Testis (tissue), 2 donors: ENCODE measurements at regions not wholly inside any gene's neighbourhood (a gene's known extent, or its start where the extent isn't known, plus 50 kb on each side); places are given as distances from the start of the nearest gene placed in this dataset.

Source experiments
- POLR2A ChIP-seq: fragments of 450-650 bp; IDR thresholded peaks from one replicate; pipeline ENCODE4 v1.6.1; 2017; ENCODE audit warnings: antibody characterized with exemption, mild to moderate bottlenecking, moderate library complexity
- TF ChIP-seq, protein P1 (sequence below), 3 experiments: fragments of 450-650 bp in 2 of 3; fragments of 200-600 bp in 1 of 3; sonication (generic) in 1 of 3; IDR thresholded peaks; one replicate each; pipeline ENCODE4 v1.5.1; 2016 to 2019; ENCODE audit warnings: antibody characterized with exemption in 3 of 3, mild to moderate bottlenecking in 2 of 3, moderate library complexity in 1 of 3

DNA sequence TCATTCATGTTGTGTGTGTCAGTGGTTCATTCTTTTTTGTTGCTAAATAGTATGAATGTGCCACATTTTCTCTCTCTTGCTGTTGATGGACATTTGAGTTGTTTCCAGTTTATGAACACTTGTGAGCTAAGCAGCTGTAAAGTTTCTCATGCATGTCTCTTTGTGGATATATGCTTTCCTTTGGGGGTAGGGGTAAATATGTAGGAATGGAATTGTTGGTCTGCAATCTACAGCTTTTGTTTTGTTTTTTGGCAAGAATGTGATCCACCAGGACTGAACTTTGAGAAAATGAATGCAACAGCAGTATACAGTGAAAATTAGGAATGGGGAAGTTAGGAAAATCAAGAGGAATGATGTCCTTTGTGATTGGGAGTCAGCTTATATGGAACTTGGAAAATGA, 226.3 kb downstream of the CDCA7 start:
- TF ChIP-seq, protein P1, sequence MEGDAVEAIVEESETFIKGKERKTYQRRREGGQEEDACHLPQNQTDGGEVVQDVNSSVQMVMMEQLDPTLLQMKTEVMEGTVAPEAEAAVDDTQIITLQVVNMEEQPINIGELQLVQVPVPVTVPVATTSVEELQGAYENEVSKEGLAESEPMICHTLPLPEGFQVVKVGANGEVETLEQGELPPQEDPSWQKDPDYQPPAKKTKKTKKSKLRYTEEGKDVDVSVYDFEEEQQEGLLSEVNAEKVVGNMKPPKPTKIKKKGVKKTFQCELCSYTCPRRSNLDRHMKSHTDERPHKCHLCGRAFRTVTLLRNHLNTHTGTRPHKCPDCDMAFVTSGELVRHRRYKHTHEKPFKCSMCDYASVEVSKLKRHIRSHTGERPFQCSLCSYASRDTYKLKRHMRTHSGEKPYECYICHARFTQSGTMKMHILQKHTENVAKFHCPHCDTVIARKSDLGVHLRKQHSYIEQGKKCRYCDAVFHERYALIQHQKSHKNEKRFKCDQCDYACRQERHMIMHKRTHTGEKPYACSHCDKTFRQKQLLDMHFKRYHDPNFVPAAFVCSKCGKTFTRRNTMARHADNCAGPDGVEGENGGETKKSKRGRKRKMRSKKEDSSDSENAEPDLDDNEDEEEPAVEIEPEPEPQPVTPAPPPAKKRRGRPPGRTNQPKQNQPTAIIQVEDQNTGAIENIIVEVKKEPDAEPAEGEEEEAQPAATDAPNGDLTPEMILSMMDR (IDR thresholded peaks at IDR 0.05), result no peak
- no peak for TF ChIP-seq POLR2A
